ENCODE measurements at regions not wholly inside any gene's neighbourhood (a gene's known extent, or its start where the extent isn't known, plus 50 kb on each side); places are given as distances from the start of the nearest gene placed in this dataset.

GRCh38 chr10:131425752-131426533 is 114.4 kb upstream of the TCERG1L start:
- no peak for DNase-seq

DNA sequence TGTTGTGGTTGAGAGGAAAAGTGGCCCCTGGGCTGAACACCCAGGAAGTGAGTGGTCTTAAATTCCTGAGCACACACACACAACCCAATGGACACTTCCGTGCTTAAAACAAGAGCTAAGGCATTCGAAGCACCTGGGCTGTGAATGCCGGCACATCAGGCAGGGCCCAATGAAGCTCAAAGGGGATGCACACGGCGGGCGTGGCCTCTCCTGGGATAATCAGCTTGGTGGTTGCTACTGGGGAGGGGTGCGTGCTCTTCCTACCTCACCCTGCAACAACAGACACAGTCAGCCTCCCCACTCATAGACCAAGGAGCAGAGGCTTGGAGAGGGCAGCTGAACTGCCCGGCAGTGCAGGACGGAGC is 115.0 kb upstream of the TCERG1L start:
- DNase-seq = no peak

GRCh38 chr10:131427281-131427680 is 115.8 kb upstream of the TCERG1L start:
- no peak for DNase-seq

- DNase-seq = no peak
These were observed 116.4 kb upstream of the TCERG1L start for GRCh38 chr10:131427901-131428300.

GRCh38 chr10:131429141-131429540 is 117.6 kb upstream of the TCERG1L start:
- DNase-seq = no peak

- DNase-seq = no peak
These were observed 118.4 kb upstream of the TCERG1L start for GRCh38 chr10:131429942-131430341.

- no peak for DNase-seq
These were observed 119.3 kb upstream of the TCERG1L start for GRCh38 chr10:131430716-131431412.

GRCh38 chr10:131431533-131431932 is 120.0 kb upstream of the TCERG1L start:
- no peak for DNase-seq

- no peak for DNase-seq
These were observed 120.6 kb upstream of the TCERG1L start for GRCh38 chr10:131431978-131432690.

DNA sequence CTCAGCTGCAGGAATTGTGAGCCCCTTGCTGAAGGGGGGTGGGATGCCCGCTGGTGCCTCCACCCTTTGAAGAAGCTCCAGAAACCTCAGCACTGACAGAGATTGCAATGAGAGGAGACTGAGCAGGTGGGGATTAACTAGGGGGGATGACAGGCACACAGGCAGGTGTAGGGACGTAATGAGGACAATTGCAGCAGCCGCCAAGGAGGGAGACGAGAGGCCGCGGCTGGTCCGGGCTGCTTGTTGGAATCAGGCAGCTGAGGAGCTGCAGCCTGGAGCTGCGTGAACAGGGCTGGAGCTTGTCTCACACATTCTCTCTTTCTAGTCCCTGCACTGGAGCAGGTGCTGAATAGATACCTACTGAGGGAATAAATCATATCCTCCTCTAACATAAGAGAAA is 122.0 kb upstream of the TCERG1L start:
- no peak for DNase-seq

- DNase-seq = no peak
These were observed 123.7 kb upstream of the TCERG1L start for GRCh38 chr10:131435232-131435631.

GRCh38 chr10:131435760-131436457 is 124.4 kb upstream of the TCERG1L start:
- no peak for DNase-seq

DNA sequence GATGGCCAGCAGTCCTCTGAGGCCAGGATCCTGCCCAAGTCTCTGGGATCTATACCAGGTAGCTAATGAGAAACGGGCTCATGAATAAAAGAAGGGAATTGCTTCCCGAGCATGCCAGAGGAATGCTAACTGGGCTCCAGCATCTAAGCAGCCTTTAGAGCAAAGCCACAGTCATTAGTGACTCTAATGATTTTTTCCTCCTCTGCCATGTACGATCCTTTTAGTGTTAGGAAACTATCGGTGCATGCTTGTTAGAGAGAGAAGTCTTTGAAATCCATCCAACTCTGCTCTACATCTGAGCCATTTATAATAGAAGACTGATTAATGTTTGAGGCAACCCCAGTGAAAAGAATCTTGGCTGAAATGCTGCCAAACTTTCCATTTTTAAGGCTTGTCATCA is 124.9 kb upstream of the TCERG1L start:
- no peak for DNase-seq

GRCh38 chr10:131437556-131438475 is 126.3 kb upstream of the TCERG1L start:
- no peak for DNase-seq

DNA sequence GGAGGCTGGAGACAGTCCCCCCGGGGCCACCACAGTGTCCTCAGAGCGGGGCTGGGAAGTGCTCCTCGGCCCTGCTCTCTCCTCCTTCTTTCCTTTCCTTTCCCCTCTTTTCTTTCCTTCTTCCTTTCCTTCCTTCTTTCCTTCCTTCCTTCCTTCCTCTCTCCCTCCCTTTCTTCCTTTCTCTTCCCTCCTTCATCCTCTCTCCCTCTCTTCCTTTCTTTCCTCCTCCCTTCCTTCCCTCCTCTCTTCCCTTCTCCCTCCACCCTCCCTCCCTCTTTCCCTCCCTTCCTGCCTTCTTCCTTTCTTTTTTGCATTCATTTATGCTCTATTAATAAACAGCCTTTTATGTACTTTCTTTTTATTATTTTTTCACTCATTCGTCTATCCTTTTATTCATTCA is 127.1 kb upstream of the TCERG1L start:
- DNase-seq = no peak

GRCh38 chr10:131439705-131440104 is 128.2 kb upstream of the TCERG1L start:
- no peak for DNase-seq

DNA sequence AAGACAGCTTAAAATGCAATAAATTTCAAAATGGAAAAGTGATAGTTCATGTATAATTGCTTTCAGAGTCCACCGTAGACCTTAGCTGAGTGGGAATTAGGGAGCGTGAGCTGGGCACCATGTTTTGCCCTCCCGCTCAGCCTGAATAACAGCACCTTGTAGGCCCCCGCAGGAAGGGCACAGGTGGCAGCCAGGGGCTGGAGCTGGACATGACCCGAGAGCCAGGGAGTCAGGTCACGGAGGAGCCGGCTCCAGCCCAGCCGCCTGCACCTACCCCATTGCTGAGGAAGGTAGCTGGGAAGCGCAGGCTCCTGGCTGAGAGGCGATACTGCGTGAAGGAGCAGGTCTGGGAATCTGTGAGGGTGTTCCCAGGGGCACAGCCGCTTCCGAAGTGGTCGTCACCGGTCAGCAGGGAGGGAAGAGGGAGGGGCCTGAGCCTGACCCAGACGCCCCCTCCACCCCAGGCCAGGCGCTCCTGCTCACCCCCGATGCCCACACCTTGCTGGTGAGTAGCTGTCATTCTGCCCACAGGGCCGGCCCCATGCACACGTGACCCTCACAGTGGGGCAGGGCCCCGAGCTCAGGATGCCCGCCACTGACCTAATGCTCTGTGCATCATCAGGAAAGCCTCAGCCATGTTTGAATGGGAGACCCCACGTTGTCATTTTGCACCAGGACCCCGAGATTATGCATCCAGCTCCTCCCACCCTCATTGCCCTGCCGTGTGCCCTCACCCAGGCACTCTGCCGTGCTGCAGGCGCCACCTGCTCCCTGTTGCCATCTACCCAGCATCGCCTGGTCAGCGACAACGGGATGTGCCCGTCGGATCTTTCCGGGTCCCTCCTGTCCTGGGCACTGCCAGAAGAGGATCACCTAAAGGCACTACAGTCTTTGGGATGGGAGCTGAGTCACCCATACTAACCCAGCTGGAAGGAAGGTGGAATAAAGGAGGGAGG is 129.2 kb upstream of the TCERG1L start:
- DNase-seq = no peak

- no peak for DNase-seq
These were observed 130.8 kb upstream of the TCERG1L start for GRCh38 chr10:131442271-131442670.

- no peak for DNase-seq
These were observed 132.8 kb upstream of the TCERG1L start for GRCh38 chr10:131444286-131444685.

- no peak for DNase-seq
These were observed 133.4 kb upstream of the TCERG1L start for GRCh38 chr10:131444862-131445461.

DNA sequence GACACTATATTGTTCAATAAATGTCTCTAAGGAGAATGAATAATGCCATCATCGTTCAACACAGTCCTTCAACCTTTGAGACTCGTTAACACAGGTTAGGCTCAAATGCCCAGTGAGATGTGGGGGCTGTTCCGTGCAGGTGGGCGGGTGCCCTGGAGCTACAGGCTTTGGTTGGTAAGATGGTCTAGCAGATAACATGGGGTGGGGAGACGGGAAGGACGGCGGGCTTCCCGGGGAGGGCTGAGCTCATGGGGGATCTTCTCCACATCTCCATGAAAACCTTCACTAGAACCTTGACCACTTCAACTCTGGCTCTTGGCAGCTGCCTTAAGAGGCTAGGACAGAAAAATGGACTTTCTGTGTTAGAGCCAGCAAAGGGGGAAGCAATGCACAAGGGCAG is 134.1 kb upstream of the TCERG1L start:
- no peak for DNase-seq
